ENCODE measurements at regions not wholly inside any gene's neighbourhood (a gene's known extent, or its start where the extent isn't known, plus 50 kb on each side); places are given as distances from the start of the nearest gene placed in this dataset.

DNA sequence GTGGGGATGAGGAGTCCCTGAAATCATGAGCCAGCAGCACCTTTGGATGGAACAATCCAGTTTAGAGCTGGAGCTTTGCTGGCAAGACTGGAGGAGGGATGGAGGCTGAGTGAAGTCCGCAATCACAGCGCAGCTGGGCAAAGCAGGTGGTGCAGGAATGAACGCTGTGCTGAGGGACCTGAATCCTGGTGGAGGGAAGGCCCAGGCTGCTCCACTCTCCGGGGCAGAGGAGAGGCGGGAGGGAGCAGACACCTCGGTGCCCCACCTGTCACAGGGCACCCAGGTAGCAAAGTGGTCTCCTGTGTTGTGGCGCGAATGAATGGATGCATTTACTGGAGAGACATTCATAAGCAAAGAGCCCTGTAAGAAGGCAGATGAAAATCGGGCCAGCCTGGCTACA, 124.8 kb upstream of the ANO1 start:
- H3K36me3 ChIP-seq (ENCODE audit: control insufficient read depth, insufficient read depth, low read length) = no peaks in the 10 kb centered on the region
- no peak for DNase-seq (ENCODE audit: low read depth in 2 of 2)
- H2AFZ ChIP-seq (ENCODE audit: low read length) = no peak overlapping the region
- peaks cover 12% of the 10 kb centered on the region for H3K4me1 ChIP-seq (ENCODE audit: control insufficient read depth, extremely low read depth, insufficient read depth, low read length)
- H3K9ac ChIP-seq (ENCODE audit: insufficient read depth, low read length) = no peak overlapping the region
- no peaks in the 10 kb centered on the region for H3K27me3 ChIP-seq (ENCODE audit: control insufficient read depth, insufficient read depth, low read length)
- TF ChIP-seq, protein P1, sequence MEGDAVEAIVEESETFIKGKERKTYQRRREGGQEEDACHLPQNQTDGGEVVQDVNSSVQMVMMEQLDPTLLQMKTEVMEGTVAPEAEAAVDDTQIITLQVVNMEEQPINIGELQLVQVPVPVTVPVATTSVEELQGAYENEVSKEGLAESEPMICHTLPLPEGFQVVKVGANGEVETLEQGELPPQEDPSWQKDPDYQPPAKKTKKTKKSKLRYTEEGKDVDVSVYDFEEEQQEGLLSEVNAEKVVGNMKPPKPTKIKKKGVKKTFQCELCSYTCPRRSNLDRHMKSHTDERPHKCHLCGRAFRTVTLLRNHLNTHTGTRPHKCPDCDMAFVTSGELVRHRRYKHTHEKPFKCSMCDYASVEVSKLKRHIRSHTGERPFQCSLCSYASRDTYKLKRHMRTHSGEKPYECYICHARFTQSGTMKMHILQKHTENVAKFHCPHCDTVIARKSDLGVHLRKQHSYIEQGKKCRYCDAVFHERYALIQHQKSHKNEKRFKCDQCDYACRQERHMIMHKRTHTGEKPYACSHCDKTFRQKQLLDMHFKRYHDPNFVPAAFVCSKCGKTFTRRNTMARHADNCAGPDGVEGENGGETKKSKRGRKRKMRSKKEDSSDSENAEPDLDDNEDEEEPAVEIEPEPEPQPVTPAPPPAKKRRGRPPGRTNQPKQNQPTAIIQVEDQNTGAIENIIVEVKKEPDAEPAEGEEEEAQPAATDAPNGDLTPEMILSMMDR (conservative IDR thresholded peaks at IDR 0.05 in 1 of 2, IDR thresholded peaks at IDR 0.05 in 1 of 2; ENCODE audit: low read depth in 1 of 2, low read length in 2 of 2) = no peak
- TF ChIP-seq EZH2 (IDR thresholded peaks at IDR 0.05; ENCODE audit: low read length, missing control alignments) = no peak
- H3K27ac ChIP-seq (ENCODE audit: insufficient read depth, low read length) = no peak overlapping the region
- no peak overlapping the region for H3K4me3 ChIP-seq (replicated peaks in 1 of 4; ENCODE audit: control extremely low read depth in 1 of 4, insufficient read depth in 1 of 4, low read depth in 3 of 4, low read length in 4 of 4)
- H3K79me2 ChIP-seq (ENCODE audit: control insufficient read depth, insufficient read depth, low read length) = no peaks in the 10 kb centered on the region
- no peak overlapping the region for H3K4me2 ChIP-seq (ENCODE audit: extremely low read depth, insufficient read depth, low read length)
- H3K9me3 ChIP-seq (ENCODE audit: control insufficient read depth, insufficient read depth, low read depth, low read length) = no peaks in the 10 kb centered on the region
- H4K20me1 ChIP-seq (ENCODE audit: control insufficient read depth, extremely low read depth, insufficient read depth, low read length) = no peaks in the 10 kb centered on the region

- Histone ChIP-seq H3K4me1 (ENCODE audit: control insufficient read depth, extremely low read depth, insufficient read depth, low read length) (peaks cover 5% of the 10 kb centered on the region), H3K4me3 (replicated peaks in 1 of 4; ENCODE audit: control extremely low read depth in 1 of 4, insufficient read depth in 1 of 4, low read depth in 3 of 4, low read length in 4 of 4) (no peak overlapping the region)
- DNase-seq (ENCODE audit: low read depth in 2 of 2) = no peak
Measured at GRCh38 chr11:69954756-69955155, 123.4 kb upstream of the ANO1 start.

GRCh38 chr11:69956669-69957190, 121.4 kb upstream of the ANO1 start:
- no peaks in the 10 kb centered on the region for H3K27me3 ChIP-seq (ENCODE audit: control insufficient read depth, insufficient read depth, low read length)
- H3K79me2 ChIP-seq (ENCODE audit: control insufficient read depth, insufficient read depth, low read length) = no peaks in the 10 kb centered on the region
- no peaks in the 10 kb centered on the region for H3K36me3 ChIP-seq (ENCODE audit: control insufficient read depth, insufficient read depth, low read length)
- no peak for DNase-seq (ENCODE audit: low read depth in 2 of 2)
- no peaks in the 10 kb centered on the region for H4K20me1 ChIP-seq (ENCODE audit: control insufficient read depth, extremely low read depth, insufficient read depth, low read length)
- H3K9me3 ChIP-seq (ENCODE audit: control insufficient read depth, insufficient read depth, low read depth, low read length) = no peaks in the 10 kb centered on the region
- no peak overlapping the region for H2AFZ ChIP-seq (ENCODE audit: low read length)
- no peak overlapping the region for H3K4me3 ChIP-seq (replicated peaks in 1 of 4; ENCODE audit: control extremely low read depth in 1 of 4, insufficient read depth in 1 of 4, low read depth in 3 of 4, low read length in 4 of 4)
- TF ChIP-seq, protein P1 (conservative IDR thresholded peaks at IDR 0.05 in 1 of 2, IDR thresholded peaks at IDR 0.05 in 1 of 2; ENCODE audit: low read depth in 1 of 2, low read length in 2 of 2) = no peak
- no peak for TF ChIP-seq EZH2 (IDR thresholded peaks at IDR 0.05; ENCODE audit: low read length, missing control alignments)
- H3K27ac ChIP-seq (ENCODE audit: insufficient read depth, low read length) = no peak overlapping the region
- H3K4me2 ChIP-seq (ENCODE audit: extremely low read depth, insufficient read depth, low read length) = no peak overlapping the region
- H3K9ac ChIP-seq (ENCODE audit: insufficient read depth, low read length) = no peak overlapping the region
- H3K4me1 ChIP-seq (ENCODE audit: control insufficient read depth, extremely low read depth, insufficient read depth, low read length) = peaks cover 5% of the 10 kb centered on the region

More at GRCh38 chr11:69954756-69955155, 123.4 kb upstream of the ANO1 start:
- H3K79me2 ChIP-seq (ENCODE audit: control insufficient read depth, insufficient read depth, low read length) = no peaks in the 10 kb centered on the region
- H4K20me1 ChIP-seq (ENCODE audit: control insufficient read depth, extremely low read depth, insufficient read depth, low read length) = no peaks in the 10 kb centered on the region
- H3K27ac ChIP-seq (ENCODE audit: insufficient read depth, low read length) = no peak overlapping the region
- H3K27me3 ChIP-seq (ENCODE audit: control insufficient read depth, insufficient read depth, low read length) = no peaks in the 10 kb centered on the region
- H2AFZ ChIP-seq (ENCODE audit: low read length) = no peak overlapping the region
- no peak overlapping the region for H3K9ac ChIP-seq (ENCODE audit: insufficient read depth, low read length)
- H3K9me3 ChIP-seq (ENCODE audit: control insufficient read depth, insufficient read depth, low read depth, low read length) = no peaks in the 10 kb centered on the region
- H3K4me2 ChIP-seq (ENCODE audit: extremely low read depth, insufficient read depth, low read length) = no peak overlapping the region
- no peaks in the 10 kb centered on the region for H3K36me3 ChIP-seq (ENCODE audit: control insufficient read depth, insufficient read depth, low read length)
- no peak for TF ChIP-seq EZH2 (IDR thresholded peaks at IDR 0.05; ENCODE audit: low read length, missing control alignments)
- TF ChIP-seq, protein P1 (conservative IDR thresholded peaks at IDR 0.05 in 1 of 2, IDR thresholded peaks at IDR 0.05 in 1 of 2; ENCODE audit: low read depth in 1 of 2, low read length in 2 of 2) = no peak

All from fibroblast of lung (primary cell).